Endodermal cell (in vitro differentiated cells): ENCODE measurements at regions not wholly inside any gene's neighbourhood (a gene's known extent, or its start where the extent isn't known, plus 50 kb on each side); places are given as distances from the start of the nearest gene placed in this dataset.

ENCODE experiments used
- DNase-seq: peaks from one replicate; pipeline ENCODE4 v3.0.0-alpha.2; 2017
- H3K27ac ChIP-seq: 2 replicates; pipeline ENCODE4 v1.5.1; 2013; ENCODE audit warnings: mild to moderate bottlenecking, low read depth, low read length, moderate library complexity
- H3K27me3 ChIP-seq: 2 replicates; pipeline ENCODE4 v1.6.1; 2013; ENCODE audit warnings: mild to moderate bottlenecking, low read length, moderate library complexity; ENCODE audit not compliant: insufficient read depth, control insufficient read depth, poor library complexity, severe bottlenecking
- H3K36me3 ChIP-seq: 2 replicates; pipeline ENCODE4 v1.7.0; 2013; ENCODE audit warnings: mild to moderate bottlenecking, low read length, moderate library complexity; ENCODE audit not compliant: control insufficient read depth, insufficient read depth
- H3K4me1 ChIP-seq: one replicate; pipeline ENCODE4 v1.7.0; 2013; ENCODE audit warnings: low read length; ENCODE audit not compliant: control insufficient read depth, insufficient read depth
- H3K4me3 ChIP-seq: 2 replicates; pipeline ENCODE4 v1.5.1; 2013; ENCODE audit warnings: mild to moderate bottlenecking, low read length, moderate library complexity
- H3K9ac ChIP-seq: 2 replicates; pipeline ENCODE4 v1.6.1; 2013; ENCODE audit warnings: mild to moderate bottlenecking, low read length, moderate library complexity; ENCODE audit not compliant: poor library complexity, severe bottlenecking; ENCODE audit errors: extremely low read depth
- H3K9me3 ChIP-seq: 2 replicates; pipeline ENCODE4 v1.6.1; 2013; ENCODE audit warnings: mild to moderate bottlenecking, low read length, moderate library complexity; ENCODE audit not compliant: control insufficient read depth
- H3K27ac Mint-ChIP-seq: 2 replicates; pipeline ENCODE4 v1.8.0; 2020; ENCODE audit warnings: mixed read lengths
- H3K27me3 Mint-ChIP-seq: 2 replicates; pipeline ENCODE4 v1.8.0; 2021; ENCODE audit warnings: mild to moderate bottlenecking, mixed read lengths; ENCODE audit not compliant: insufficient read depth
- H3K36me3 Mint-ChIP-seq: 2 replicates; pipeline ENCODE4 v1.8.0; 2020; ENCODE audit warnings: low read depth, mixed read lengths
- H3K4me1 Mint-ChIP-seq: 2 replicates; pipeline ENCODE4 v1.8.0; 2020; ENCODE audit warnings: mixed read lengths
- H3K4me3 Mint-ChIP-seq: 2 replicates; pipeline ENCODE4 v1.8.0; 2020; ENCODE audit warnings: mild to moderate bottlenecking, moderate library complexity, mixed read lengths
- H3K9me3 Mint-ChIP-seq: 2 replicates; pipeline ENCODE4 v1.8.0; 2020; ENCODE audit warnings: mild to moderate bottlenecking, mixed read lengths
- WGBS, 2 experiments: methylation state at CpG; one replicate each; pipeline versions ENCODE4 v1.1.5 to v1.1.7; 2013; ENCODE audit warnings: missing lambda C conversion rate in 2 of 2, mixed read lengths in 1 of 2; ENCODE audit not compliant: insufficient coverage in 1 of 2, insufficient read length in 1 of 2; 5-methylcytosine and 5-hydroxymethylcytosine counted together
- TF ChIP-seq, protein P1 (sequence below): fragments of 200-600 bp; sonication (generic); conservative IDR thresholded peaks from 2 replicates; pipeline ENCODE4 v1.5.0; 2021; ENCODE audit warnings: antibody characterized with exemption, mild to moderate bottlenecking

DNA sequence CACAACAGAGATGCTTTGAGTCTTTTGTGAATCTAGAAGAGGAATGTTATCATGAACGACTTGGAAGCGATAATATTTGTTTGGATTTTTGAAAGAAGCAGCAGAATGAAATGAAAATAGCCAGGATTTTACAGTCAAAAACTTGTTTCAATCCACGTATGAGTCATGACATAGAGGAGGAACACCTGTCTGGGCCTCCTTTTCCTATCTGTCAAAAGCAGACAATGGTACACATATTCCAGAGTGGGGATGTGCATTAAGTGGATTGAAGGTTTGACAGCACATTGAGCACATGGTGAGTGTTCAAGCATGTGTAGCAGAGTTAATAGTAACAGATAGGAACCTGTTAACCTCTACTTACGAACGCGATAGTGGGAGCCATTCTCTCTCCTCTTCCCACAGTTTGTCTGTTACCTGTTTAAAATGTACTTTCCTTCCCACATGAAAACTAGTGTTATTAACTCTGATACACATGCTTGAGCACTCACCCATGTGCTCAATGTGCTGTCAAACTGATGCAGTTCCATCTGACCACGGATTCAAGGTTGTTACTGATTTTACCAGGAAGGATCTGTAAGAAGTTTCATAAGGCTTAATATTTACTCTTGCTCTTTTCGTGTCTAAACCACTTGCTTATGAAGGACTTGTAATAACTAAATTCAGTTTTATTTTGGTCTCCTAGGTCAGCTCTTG lies 863.4 kb upstream of the SOX11 start:
- Histone ChIP-seq H3K36me3 (no peaks in the 10 kb centered on the region), H3K27me3 (no peaks in the 10 kb centered on the region), H3K4me1 (no peaks in the 10 kb centered on the region), H3K9me3 (no peaks in the 10 kb centered on the region), H3K9ac (no peak overlapping the region), H3K27ac (no peak overlapping the region), H3K4me3 (no peak overlapping the region)
- Mint-ChIP-seq H3K27me3 (no peaks in the 10 kb centered on the region), H3K27ac (no peak overlapping the region), H3K36me3 (no peaks in the 10 kb centered on the region), H3K9me3 (no peaks in the 10 kb centered on the region), H3K4me1 (no peaks in the 10 kb centered on the region), H3K4me3 (no peak overlapping the region)
- WGBS, 2 experiments, result 91 to 92% methylated on average over 7 to 8 of the region's 8 CpGs
- DNase-seq, result no peak
- TF ChIP-seq, protein P1, sequence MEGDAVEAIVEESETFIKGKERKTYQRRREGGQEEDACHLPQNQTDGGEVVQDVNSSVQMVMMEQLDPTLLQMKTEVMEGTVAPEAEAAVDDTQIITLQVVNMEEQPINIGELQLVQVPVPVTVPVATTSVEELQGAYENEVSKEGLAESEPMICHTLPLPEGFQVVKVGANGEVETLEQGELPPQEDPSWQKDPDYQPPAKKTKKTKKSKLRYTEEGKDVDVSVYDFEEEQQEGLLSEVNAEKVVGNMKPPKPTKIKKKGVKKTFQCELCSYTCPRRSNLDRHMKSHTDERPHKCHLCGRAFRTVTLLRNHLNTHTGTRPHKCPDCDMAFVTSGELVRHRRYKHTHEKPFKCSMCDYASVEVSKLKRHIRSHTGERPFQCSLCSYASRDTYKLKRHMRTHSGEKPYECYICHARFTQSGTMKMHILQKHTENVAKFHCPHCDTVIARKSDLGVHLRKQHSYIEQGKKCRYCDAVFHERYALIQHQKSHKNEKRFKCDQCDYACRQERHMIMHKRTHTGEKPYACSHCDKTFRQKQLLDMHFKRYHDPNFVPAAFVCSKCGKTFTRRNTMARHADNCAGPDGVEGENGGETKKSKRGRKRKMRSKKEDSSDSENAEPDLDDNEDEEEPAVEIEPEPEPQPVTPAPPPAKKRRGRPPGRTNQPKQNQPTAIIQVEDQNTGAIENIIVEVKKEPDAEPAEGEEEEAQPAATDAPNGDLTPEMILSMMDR, result no peak

DNA sequence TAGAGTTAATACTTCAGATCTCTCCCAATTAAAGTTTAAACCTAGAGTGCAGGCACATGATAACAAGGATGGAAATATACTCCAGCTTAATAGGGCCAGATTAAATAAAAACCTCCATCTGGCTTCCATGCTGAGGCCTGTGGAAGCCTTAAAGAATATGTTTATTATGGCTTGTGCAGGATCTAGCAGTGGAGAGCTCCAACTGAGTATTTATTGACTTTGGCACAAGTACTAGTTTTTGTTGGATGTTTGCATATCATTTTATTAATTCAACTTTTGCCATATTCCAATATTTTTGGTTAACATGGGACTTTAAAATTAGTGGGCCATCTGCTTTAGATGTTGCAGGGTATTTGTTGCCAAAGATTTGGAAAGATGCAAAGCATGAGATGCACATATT lies 860.4 kb upstream of the SOX11 start:
- H3K27ac Mint-ChIP-seq, result no peak overlapping the region
- Histone ChIP-seq H3K27me3 (no peaks in the 10 kb centered on the region), H3K27ac (no peak overlapping the region), H3K9ac (no peak overlapping the region), H3K4me1 (no peaks in the 10 kb centered on the region), H3K36me3 (no peaks in the 10 kb centered on the region), H3K4me3 (no peak overlapping the region), H3K9me3 (no peaks in the 10 kb centered on the region)
- TF ChIP-seq, protein P1, result no peak
- H3K36me3 Mint-ChIP-seq, result no peaks in the 10 kb centered on the region
- H3K4me3 Mint-ChIP-seq, result no peak overlapping the region
- H3K9me3 Mint-ChIP-seq, result no peaks in the 10 kb centered on the region
- no peaks in the 10 kb centered on the region for H3K4me1 Mint-ChIP-seq
- DNase-seq, result no peak
- H3K27me3 Mint-ChIP-seq, result no peaks in the 10 kb centered on the region

DNA sequence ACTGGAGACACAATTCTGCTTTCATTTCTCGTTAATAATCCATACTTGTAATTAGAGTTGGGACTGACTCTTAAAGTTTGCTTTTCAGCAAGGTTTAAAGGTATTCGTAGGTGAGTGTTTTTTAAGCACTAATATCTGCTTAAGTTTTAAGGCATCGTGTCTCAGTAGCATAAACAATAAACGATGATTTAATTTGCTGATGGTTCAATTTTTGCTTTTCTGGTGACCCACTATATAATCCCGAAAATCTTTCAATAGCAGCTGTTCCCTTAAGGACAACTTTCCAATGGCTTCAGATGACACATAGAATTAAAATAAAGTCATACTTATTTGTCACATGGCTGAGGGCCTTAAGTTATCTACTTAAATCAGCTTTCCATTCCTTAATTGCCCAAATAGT lies 859.5 kb upstream of the SOX11 start:
- no peak for DNase-seq
- Mint-ChIP-seq H3K4me3 (no peak overlapping the region), H3K27ac (no peak overlapping the region), H3K9me3 (no peaks in the 10 kb centered on the region), H3K36me3 (no peaks in the 10 kb centered on the region), H3K4me1 (no peaks in the 10 kb centered on the region), H3K27me3 (no peaks in the 10 kb centered on the region)
- TF ChIP-seq, protein P1, result no peak
- Histone ChIP-seq H3K4me1 (no peaks in the 10 kb centered on the region), H3K9ac (no peak overlapping the region), H3K4me3 (no peak overlapping the region), H3K27me3 (no peaks in the 10 kb centered on the region), H3K27ac (no peak overlapping the region), H3K9me3 (no peaks in the 10 kb centered on the region), H3K36me3 (no peaks in the 10 kb centered on the region)
- WGBS, 2 experiments, result 95 to 96% methylated on average over 3 to 5 of the region's 5 CpGs
